SW 1271 (cell line): ENCODE measurements at regions not wholly inside any gene's neighbourhood (a gene's known extent, or its start where the extent isn't known, plus 50 kb on each side); places are given as distances from the start of the nearest gene placed in this dataset.
"Not testable (repeated sequence)": the region's sequence is repeated elsewhere in the genome, so short reads cannot be mapped to it uniquely, and the experiment has no call there.

Source experiments
- DNase-seq, 2 experiments: peaks; one replicate each; lab custom pipeline; 2025; lab: John Stamatoyannopoulos, UW

DNA sequence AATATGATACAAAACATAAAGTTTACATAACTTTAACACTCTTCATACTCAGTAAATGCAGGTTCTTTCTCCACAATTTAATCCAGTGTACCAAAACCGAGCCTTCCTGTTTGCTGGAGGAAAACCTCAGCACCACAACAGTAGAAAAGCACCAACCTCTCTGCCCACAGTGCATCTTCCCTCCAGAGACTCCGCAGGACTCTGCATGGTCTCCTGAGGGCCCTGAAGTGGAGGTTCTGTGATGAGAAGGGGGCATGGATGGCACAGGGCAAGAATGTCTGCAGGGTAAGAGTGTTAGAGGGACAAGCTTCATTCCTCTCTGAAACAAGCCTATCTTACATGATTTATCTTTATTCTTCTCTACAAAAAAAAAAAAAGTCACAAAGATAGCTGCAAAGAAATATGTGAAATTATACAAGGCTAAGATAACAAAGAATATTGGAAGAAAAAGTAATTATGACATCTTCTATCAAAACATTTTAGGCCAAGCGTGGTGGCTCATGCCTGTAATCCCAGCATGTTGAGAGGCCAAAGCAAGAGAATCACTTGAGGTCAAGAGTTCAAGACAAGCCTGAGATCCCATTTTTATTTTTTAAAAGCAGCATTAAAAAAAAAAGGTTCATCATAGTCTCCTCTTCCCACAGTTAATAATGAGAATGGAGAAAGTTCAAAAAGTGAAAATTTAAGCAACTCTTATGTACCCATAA lies 102.0 kb downstream of the VPREB1 start:
- no peak for DNase-seq

DNA sequence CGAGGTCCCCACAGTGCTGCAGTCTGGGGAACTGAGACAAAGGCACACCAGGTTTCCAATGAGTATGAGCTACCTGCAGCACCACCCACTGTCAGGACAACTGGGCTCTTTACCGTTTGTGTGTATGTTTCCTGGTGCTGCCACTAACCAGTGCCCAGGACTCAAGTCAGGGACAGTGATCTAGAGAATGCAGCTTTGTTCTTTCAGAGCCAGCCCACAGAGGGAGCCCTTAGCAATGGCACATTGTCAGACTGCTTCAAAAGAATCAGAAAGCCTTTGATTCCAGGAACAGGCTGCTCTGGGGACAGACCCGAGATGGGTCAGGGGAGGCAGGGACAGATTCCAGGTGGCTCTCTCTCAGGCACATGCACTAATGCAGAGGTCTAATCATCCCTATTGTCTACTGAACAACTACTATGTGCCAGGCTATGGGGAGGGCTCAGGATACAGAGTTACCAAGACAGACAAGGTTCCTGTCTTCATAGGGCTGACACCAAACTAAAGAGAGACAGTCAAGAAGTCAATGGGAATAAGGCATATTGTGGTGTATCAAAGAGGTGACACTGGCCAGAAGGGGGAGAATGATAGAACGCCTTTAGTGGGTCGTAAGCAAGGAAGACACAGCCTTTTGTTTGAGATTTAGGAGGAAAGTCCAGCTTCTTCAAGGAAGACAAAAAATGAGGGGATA lies 103.7 kb downstream of the VPREB1 start:
- DNase-seq = peak in 1 of 2 experiments; percentile 5

DNA sequence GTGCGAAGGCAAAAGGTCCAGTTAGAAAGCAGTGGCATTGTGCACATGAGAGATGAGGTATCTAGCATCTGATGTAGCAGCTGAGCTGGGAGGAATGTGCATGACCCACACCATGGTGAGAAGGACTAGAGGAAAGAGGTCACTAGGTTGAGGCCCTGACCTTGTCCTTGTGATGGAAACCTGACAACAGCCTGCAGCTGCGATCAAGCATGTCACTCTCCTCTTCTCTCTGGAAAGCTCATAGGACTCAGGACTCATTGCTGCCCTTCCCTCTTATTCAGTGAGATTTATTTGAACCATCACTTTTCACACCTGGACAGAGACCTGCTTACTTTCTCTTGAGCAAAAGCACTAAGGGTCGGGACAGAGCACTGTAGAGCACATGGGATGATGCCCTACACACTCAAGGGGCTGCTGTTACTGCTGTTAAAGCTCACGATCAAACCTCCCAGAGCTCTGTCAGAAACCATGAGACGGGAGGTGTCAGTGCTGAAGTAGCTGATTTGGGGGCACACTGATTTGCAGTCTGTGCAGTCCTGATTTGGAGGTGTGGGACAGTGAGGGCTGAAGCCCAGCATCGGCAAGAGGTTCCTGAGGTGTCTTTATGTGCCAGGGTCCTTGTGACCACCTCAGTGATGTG lies 104.3 kb downstream of the VPREB1 start:
- no peak for DNase-seq

DNA sequence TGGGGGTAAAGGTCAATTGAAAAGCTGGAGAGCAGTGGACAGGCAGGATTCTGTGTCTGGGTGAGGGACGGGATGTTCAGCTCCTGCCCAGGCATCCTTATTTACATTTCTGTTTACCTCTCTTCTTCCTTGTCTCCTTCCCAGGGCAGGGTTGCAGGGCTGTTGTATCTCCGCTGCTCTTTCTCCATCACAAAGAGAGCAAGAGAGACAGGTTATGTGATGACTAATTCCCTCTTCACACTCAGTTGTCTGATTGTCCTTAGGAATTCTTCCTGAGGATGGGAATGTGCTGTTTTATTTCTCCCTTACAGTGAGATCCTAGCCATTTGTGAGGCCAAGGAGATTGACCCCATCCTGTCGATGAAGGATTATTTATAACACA lies 104.9 kb downstream of the VPREB1 start:
- no peak for DNase-seq

DNA sequence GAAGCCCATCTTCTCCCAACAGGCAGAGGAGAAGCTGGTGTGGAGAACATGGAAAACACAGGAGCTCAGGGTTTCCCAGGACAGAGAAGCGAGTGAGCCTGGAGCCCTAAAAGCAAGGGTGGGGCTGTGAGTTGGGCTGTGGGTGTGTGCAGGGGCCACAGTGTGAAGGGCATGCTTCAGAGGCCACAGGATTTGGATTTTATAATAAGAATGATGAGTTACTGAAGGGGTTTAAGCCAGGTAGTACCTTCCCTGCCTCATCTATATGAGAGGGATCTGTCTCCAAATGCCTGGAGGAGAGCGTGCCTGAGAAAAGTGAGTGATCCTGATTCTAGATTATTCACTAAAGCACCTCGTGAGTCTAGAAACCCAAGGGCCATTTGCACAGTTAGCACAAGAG lies 106.8 kb downstream of the VPREB1 start:
- no peak for DNase-seq

DNA sequence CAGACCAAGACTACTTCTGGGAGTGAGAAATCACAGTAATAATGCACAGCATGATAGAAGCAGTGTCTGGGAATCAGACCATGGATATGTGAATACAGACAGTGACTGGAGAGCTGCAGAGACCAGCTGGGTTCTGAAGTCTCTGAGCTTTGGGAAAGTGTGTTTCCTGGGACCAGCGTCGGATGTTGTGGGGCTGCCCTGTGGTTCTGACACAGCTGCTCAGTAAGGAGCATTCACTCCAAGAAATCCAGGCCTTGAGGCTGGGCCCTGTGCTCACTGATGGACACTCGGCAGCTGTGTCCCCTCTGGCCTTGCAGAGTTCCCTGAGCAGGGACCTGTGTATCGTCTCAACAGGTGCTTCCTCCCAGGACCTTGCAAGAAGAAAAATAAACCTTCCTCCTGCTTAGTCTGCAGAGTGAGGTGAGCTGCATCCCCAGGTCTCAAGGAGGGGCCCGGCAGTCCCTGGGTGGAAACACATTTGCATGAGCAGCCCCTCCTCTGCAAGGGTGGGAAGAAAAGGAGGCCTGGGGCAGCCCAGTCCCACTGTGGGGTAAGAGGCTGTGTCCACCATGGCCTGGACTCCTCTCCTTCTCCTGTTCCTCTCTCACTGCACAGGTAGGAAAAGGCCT lies 107.9 kb downstream of the VPREB1 start:
- no peak for DNase-seq

DNA sequence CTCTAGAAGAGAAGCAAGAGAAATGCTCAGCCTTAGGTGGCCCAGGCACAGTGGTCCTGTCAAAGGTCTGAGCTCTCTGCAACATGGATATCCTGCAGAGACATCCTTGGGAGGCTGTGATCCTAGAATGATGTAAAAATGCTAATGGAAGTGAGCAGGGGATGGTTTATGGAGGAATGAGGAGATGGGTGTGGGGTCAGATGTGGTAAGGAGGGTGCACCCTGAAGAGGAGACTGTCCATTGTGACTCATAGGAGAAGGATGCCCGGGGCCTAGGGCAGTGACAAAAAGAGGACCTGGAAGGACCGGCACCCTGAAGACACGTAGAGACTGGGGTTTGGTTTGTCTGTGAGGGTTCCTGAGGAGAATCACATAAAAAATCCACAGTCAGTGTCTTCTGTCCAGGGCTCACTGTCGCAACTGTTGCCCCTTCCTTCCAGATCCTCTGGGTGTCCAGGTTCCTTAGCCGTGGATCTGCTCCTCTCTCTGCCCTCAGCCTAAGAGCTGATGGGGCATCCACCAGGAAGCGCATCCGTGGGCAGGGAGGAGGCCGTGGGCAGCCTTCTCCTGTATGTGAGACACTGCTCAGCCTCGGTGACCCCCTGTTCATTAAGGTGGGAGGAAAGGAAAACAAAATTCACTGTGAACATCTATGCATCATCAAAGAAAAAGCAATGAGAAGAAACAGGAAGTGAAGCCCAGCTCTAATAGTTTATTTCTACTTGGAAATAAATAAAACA lies 110.7 kb downstream of the VPREB1 start:
- DNase-seq = no peak

DNA sequence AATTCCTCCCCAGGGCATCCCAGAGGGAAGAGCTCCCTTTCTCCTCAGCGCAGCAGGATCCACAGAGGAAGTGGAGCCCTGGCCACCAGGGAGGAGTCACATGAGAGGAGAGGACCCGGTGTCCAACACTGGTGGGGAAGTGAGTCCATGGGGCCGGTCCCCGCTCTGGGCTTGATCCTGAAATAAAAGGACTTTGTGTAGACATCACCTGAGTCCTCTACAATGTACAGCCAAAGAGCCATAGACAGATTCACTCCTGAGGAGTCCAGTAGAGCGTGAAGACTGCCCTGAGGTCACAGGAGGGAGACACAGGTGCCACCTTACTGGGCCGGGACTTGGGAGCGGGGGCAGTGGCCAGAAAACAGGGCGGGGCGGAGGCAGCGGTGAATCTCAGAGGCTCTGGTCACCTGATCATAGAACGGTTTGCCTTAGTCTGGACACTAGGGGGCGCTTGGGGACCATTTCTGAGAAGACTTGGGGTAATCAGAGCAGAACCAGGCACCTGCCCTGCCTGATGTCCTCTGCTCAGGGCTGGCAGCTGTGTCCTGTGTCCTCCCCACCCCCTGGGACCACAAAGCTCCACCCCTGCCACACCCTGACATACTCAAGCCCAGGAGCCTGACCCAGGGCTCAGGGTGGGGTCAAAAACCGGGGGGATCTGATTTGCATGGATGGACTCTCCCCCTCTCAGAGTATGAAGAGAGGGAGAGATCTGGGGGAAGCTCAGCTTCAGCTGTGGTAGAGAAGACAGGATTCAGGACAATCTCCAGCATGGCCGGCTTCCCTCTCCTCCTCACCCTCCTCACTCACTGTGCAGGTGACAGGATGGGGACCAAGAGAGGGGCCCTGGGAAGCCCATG lies 112.7 kb downstream of the VPREB1 start:
- DNase-seq = peak; percentile 19 to 66

DNA sequence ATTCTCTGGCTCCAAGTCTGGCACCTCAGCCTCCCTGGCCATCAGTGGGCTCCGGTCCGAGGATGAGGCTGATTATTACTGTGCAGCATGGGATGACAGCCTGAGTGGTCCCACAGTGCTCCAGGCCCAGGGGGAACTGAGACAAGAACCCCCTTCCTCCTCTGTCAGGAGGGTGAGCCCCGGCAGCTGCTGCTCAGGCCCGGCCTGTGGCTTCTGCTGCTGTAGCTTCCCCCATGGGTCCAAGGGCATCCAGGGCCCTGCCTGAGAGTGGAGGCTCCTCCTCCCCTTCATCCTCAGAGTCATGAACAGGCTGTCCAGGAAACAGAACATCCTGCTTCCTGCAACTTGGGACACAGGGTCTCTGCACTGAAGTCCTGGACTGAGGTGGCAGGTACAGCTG lies 113.6 kb downstream of the VPREB1 start:
- DNase-seq = no peak

DNA sequence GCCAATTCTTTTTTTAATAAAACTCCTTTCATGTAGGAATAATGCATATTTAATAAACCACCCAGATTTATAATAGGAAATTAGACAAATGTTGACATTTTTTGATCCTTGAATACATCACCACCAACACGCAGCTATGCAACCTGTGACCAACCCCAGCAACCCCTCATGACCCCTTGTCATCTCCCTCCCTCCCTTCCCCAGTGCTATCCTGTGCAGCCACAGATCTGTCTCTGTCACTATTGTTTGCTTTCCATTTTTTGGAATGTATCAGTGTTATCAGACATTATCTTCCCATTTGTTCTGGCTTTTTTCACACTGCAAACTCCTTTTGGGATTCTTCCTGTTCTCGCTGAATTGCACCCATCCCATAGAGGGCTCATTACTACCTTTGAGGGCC lies 114.1 kb downstream of the VPREB1 start:
- DNase-seq = no peak

DNA sequence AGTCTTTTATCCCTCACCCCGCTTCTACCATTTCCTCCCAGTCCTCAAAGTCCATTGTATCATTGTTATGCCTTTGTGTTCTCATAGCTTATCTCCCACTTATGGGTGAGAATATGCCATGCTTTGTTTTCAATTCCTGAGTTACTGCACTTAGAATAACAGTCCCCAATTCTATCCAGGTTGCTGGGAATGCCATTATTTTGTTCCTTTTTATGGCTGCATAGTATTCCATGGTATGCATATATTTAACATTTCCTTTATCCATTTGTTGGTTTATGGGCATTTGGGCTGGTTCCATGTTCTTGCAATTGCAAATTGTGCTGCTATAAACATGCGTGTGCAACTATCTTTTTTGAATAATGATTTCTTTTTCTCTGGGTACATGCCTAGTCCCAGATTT lies 114.9 kb downstream of the VPREB1 start:
- no peak for DNase-seq

DNA sequence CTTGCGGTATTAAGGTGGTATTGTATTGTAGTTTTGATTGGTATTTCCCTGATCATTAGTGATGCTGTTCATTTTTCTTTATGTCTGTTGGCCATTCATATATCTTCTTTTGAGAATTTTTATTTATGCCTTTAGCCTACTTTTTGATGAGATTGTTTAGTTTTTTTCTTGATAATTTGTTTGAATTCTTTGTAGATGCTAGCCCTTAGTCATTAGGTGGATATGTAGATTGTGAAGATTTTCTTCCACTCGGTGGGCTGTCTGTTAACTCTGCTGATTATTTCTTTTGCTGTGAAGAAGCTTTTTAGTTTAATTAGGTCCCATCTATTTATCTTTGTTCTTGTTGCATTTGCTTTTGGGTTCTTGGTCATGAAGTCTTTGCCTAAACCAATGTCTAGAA lies 115.4 kb downstream of the VPREB1 start:
- no peak for DNase-seq

DNA sequence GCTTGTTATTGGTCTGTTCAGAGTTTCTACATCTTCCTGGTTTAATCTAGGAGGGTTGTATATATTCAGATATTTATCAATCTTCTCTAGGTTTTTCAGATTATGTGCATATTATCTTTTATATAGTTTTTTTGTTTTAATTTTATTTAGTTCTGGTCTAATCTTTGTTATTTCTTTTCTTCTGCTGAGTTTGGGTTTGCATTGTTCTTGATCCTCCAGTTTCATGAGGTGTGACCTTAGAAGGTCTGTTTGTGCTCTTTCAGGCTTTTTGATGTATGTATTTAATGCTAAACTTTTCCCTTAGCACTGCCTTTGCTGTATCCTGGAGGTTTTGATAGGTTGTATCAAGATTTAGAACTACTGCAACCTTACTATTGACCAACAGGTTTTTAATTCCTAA lies 117.7 kb downstream of the VPREB1 start:
- DNase-seq = no peak

DNA sequence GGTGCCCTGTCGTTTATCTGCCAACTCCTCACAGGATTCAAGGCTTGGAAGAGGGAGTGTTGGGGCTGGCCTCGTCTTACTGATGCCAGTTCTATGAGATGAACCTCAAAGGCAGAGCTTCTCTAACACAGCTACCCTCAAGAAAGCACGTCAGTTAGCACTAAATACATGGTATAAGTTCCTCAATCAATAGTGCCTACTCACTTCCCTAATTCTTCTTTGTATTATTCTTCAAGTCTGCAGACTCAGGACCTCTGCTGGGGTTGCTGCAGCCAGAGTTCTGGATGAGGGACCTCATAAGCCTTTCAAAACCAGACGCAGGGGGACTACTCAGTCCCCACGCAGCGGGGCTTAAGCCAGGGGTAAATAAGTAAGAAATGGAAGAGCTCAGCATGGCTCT lies 118.3 kb downstream of the VPREB1 start:
- DNase-seq = no peak

DNA sequence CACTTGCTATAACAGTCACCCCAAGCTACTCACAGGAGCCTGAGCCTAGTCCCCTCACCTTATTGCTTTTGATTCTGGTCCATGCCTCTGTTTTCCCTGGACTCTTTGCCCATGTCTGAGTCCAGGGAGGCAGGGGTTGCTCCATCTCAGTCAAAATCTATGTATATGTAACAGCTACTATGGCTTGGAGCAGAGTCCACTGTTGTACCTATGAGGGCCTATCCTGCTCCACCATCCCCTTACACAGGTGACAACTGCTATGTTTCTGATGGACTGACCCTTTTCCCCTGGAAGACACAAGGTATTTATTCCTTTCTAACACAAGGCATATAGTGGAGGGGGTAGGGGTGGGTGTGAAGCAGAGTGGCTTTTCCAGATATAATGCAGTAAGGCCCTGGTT lies 119.6 kb downstream of the VPREB1 start:
- DNase-seq = no peak

DNA sequence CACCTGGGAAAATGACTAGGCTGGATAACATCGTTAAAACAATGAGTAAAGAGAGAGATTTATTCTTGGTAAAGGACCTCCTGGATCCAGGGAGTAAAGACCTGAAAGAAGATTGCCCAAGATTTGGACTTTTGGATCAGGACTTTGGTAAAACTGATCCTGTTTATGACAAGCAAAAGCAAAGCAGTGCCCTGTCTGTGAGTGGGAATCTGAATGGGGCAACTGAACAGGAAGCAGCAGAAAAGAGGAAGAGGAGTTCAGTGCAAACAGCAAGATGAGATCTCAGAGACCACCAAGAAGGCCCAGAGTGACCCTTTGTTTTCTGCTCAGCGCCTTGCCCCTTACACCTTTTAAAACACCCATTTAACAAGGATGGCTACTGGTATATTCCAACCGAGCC lies 122.0 kb downstream of the VPREB1 start:
- DNase-seq = no peak

DNA sequence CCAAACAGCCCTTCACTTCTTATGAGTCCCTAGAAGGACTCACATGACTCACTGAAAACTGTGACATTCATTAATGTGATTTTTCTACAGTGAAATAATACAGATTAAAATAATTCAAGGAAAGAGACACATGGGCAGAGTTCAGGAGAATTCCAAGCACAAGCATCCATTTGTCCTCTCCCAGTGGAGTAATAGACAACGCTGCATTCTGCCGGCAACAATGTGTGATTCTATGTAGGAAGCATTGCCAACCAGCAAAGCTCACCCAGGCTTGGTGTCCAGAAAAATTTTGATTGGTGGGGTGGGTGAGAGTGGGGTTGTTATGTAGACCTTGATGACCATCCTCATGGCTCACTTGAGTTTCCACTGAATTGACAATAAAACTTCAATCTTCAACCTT lies 123.9 kb downstream of the VPREB1 start:
- no peak for DNase-seq

DNA sequence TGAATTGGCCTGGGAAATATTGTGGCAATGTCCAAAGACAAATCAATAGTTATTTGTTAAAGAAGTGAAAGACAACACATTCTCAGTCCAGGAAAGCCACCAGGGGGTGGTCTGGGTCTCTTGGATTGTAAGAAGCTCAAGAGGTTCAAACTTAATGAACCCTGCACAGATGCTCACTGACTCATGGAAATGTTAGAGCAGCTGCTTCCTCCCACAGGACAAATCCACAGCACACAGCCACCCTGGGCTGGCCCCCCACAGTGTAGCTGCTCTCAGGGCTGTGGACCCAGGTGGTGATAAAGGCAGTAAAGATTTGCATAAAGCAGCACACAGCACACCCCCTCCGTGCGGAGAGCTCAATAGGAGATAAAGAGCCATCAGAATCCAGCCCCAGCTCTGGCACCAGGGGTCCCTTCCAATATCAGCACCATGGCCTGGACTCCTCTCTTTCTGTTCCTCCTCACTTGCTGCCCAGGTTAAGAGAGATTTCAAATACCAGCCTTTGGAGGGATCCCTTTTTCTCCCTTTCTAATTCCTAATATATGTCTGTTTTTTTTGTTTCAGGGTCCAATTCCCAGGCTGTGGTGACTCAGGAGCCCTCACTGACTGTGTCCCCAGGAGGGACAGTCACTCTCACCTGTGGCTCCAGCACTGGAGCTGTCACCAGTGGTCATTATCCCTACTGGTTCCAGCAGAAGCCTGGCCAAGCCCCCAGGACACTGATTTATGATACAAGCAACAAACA lies 124.8 kb downstream of the VPREB1 start:
- DNase-seq = not testable (repeated sequence)

DNA sequence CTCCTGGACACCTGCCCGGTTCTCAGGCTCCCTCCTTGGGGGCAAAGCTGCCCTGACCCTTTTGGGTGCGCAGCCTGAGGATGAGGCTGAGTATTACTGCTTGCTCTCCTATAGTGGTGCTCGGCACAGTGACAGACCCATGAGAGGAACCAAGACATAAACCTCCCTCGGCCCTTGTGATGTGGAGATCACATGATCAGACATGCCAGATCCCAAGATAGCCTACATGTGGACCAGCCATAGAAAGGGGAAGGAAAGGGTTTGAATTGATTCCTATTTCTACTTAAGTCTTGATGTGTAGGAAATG lies 125.3 kb downstream of the VPREB1 start:
- DNase-seq = no peak

DNA sequence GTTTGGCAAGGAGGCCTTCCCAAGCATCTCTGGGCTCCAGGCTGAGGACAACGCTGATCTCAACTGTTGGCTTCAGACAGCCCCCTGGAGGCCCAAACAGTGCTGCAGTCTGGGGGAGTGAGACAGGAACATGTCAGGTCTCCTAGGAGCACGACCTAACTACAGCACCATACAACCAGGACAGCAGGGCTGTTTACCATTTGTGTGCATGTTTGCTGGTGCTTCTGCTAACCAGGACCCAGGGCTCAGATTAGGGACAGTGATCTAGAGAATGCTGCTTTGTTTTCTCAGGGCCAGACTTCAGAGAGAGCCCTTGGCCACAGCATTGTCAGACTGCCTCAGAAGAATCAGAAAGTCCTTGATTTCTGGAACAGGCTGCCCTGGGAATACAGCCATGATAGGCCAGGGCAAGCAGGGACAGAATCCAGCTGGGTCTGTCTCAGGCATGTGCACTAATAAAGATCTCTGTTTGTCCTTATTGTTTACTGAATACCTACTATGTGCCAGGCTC lies 126.5 kb downstream of the VPREB1 start:
- no peak for DNase-seq

DNA sequence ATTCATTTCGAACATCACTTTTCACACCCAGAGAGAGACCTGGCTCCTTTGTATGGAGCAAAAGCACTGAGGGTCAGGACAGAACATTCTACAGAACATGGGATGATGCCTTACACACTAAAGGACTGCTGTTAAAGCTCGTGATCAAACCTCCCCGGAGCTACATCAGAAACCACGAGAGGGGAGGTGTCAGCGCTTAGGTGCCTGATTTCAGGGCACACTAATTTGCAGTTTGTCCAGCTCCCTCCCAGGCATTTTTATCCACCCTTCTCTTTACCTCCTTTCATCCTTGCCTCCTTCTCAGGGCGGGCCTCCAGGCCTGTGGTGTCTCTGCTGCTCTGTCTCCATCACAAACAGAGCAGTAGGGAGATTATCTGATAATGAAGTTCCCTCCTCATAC lies 127.5 kb downstream of the VPREB1 start:
- DNase-seq = no peak
